IMR-90 (cell line): ENCODE measurements at regions not wholly inside any gene's neighbourhood (a gene's known extent, or its start where the extent isn't known, plus 50 kb on each side); places are given as distances from the start of the nearest gene placed in this dataset.

Experiments
- ATAC-seq: fragments of 200-7000 bp; cut with Tn5 transposase; 2 replicates; pipeline ENCODE4 v1.9.1; 2020; ENCODE audit warnings: low read depth, mild to moderate bottlenecking, moderate library complexity
- BruUV-seq: library from RNA; stranded (reverse); fragments of 400-500 nt; replicated peaks from 2 replicates; lab custom pipeline; 2021; lab: Mats Ljungman, UMichigan
- CTCF ChIA-PET: fragments of 300-600 bp; formaldehyde crosslinking; extraction: SDS; loops from one replicate; lab custom pipeline; 2021; ENCODE audit warnings: antibody characterized with exemption; lab: Yijun Ruan, JAX
- POLR2A ChIA-PET: fragments of 300-600 bp; sonication (Branson Sonifier 250); formaldehyde crosslinking; loops from one replicate; lab custom pipeline; 2022; ENCODE audit warnings: antibody characterized with exemption; ENCODE audit not compliant: unreplicated experiment; lab: Charles Lee
- DNase-seq: peaks from one replicate; pipeline ENCODE4 v3.0.0; 2013
- H2AFZ ChIP-seq: replicated peaks from 2 replicates; pipeline ENCODE3; 2013; ENCODE audit warnings: low read length, mild to moderate bottlenecking; ENCODE audit not compliant: poor library complexity
- H2AK5ac ChIP-seq: 2 replicates; pipeline ENCODE4 v1.6.1; 2013; ENCODE audit warnings: low read depth, low read length, inconsistent platforms
- H2AK9ac ChIP-seq: replicated peaks from 2 replicates; pipeline ENCODE3; 2013; ENCODE audit warnings: mild to moderate bottlenecking, low read depth, low read length, moderate library complexity; ENCODE audit not compliant: poor library complexity
- H2BK120ac ChIP-seq: 2 replicates; pipeline ENCODE4 v1.6.1; 2013; ENCODE audit warnings: low read depth, low read length, inconsistent platforms
- H2BK15ac ChIP-seq: 3 replicates; pipeline ENCODE4 v1.6.1; 2013; ENCODE audit warnings: low read depth, low read length, inconsistent platforms
- H2BK20ac ChIP-seq: 2 replicates; pipeline ENCODE4 v1.6.1; 2013; ENCODE audit warnings: low read depth, mild to moderate bottlenecking, inconsistent platforms, low read length, moderate library complexity
- H2BK5ac ChIP-seq: 2 replicates; pipeline ENCODE4 v1.6.1; 2013; ENCODE audit warnings: mild to moderate bottlenecking, low read depth, low read length, inconsistent platforms; ENCODE audit not compliant: poor library complexity, severe bottlenecking
- H3K14ac ChIP-seq: replicated peaks from 2 replicates; pipeline ENCODE4 v1.6.1; 2013; ENCODE audit warnings: low read depth, low read length, inconsistent platforms
- H3K18ac ChIP-seq: 2 replicates; pipeline ENCODE4 v1.6.1; 2013; ENCODE audit warnings: low read depth, low read length, control low read depth
- H3K23ac ChIP-seq: 2 replicates; pipeline ENCODE4 v1.6.1; 2013; ENCODE audit warnings: low read depth, low read length, inconsistent platforms
- H3K27ac ChIP-seq: 2 replicates; pipeline ENCODE4 v1.5.1; 2013; ENCODE audit warnings: mild to moderate bottlenecking, control low read depth, low read length; ENCODE audit not compliant: insufficient read depth
- H3K27me3 ChIP-seq: 2 replicates; pipeline ENCODE4 v1.6.1; 2013; ENCODE audit warnings: low read length; ENCODE audit not compliant: control insufficient read depth, insufficient read depth
- H3K36me3 ChIP-seq: 2 replicates; pipeline ENCODE4 v1.6.1; 2013; ENCODE audit warnings: low read length, mixed read lengths; ENCODE audit not compliant: control insufficient read depth, insufficient read depth
- H3K4ac ChIP-seq: 2 replicates; pipeline ENCODE4 v1.6.1; 2013; ENCODE audit warnings: low read depth, low read length, inconsistent platforms
- H3K4me1 ChIP-seq: 2 replicates; pipeline ENCODE4 v1.6.1; 2013; ENCODE audit warnings: low read length, mixed read lengths; ENCODE audit not compliant: control insufficient read depth, insufficient read depth
- H3K4me2 ChIP-seq: 2 replicates; pipeline ENCODE4 v1.6.1; 2013; ENCODE audit warnings: low read depth, mild to moderate bottlenecking, control low read depth, low read length, moderate library complexity
- H3K4me3 ChIP-seq: 2 replicates; pipeline ENCODE4 v1.5.1; 2013; ENCODE audit warnings: low read depth, mild to moderate bottlenecking, control low read depth, low read length, moderate library complexity; ENCODE audit not compliant: insufficient read depth
- H3K56ac ChIP-seq: 2 replicates; pipeline ENCODE4 v1.6.1; 2013; ENCODE audit warnings: low read length, inconsistent platforms; ENCODE audit not compliant: insufficient read depth; ENCODE audit errors: extremely low read depth
- H3K79me1 ChIP-seq, 2 experiments: 2 replicates each; pipeline ENCODE4 v1.6.1; 2013; ENCODE audit warnings: low read length in 2 of 2, inconsistent platforms in 1 of 2, low read depth in 1 of 2
- H3K9ac ChIP-seq: 2 replicates; pipeline ENCODE4 v1.6.1; 2013; ENCODE audit warnings: low read depth, low read length, control low read depth
- H3K9me1 ChIP-seq: 2 replicates; pipeline ENCODE4 v1.6.1; 2013; ENCODE audit warnings: low read length, inconsistent platforms; ENCODE audit not compliant: insufficient read depth
- H3K9me3 ChIP-seq: 2 replicates; pipeline ENCODE4 v1.6.1; 2013; ENCODE audit warnings: low read length; ENCODE audit not compliant: control insufficient read depth, insufficient read depth
- H4K20me1 ChIP-seq: 2 replicates; pipeline ENCODE4 v1.6.1; 2013; ENCODE audit warnings: low read length, inconsistent platforms; ENCODE audit not compliant: insufficient read depth
- H4K5ac ChIP-seq: 2 replicates; pipeline ENCODE4 v1.6.1; 2013; ENCODE audit warnings: mild to moderate bottlenecking, low read depth, low read length, control low read depth
- H4K8ac ChIP-seq, 2 experiments: 2 replicates each; pipeline ENCODE4 v1.6.1; 2013; ENCODE audit warnings: low read depth in 2 of 2, low read length in 2 of 2, control low read depth in 1 of 2, inconsistent platforms in 1 of 2
- H4K91ac ChIP-seq: 2 replicates; pipeline ENCODE4 v1.6.1; 2013; ENCODE audit warnings: low read depth, low read length, inconsistent platforms; ENCODE audit not compliant: insufficient read depth
- BHLHE40 ChIP-seq: fragments of 150-350 bp; IDR thresholded peaks from 2 replicates; pipeline ENCODE4 v1.6.1; 2016; ENCODE audit warnings: mild to moderate bottlenecking, low read depth, low read length
- CEBPB ChIP-seq: IDR thresholded peaks from 2 replicates; pipeline ENCODE4 v1.6.1; 2012; ENCODE audit warnings: low read depth, low read length, improper control_type of control experiment
- CHD1 ChIP-seq: IDR thresholded peaks from 2 replicates; pipeline ENCODE4 v1.6.1; 2012; ENCODE audit warnings: low read depth, low read length, improper control_type of control experiment
- FOS ChIP-seq: fragments of 150-350 bp; IDR thresholded peaks from 2 replicates; pipeline ENCODE4 v1.6.1; 2016; ENCODE audit warnings: low read depth, low read length
- MAFK ChIP-seq: IDR thresholded peaks from 2 replicates; pipeline ENCODE4 v1.6.1; 2012; ENCODE audit warnings: low read depth, low read length, improper control_type of control experiment
- MAZ ChIP-seq: IDR thresholded peaks from 2 replicates; pipeline ENCODE4 v1.6.1; 2012; ENCODE audit warnings: low read depth, mild to moderate bottlenecking, low read length, improper control_type of control experiment, moderate library complexity, borderline replicate concordance
- MXI1 ChIP-seq: IDR thresholded peaks from 2 replicates; pipeline ENCODE4 v1.6.1; 2012; ENCODE audit warnings: low read depth, mild to moderate bottlenecking, low read length, moderate library complexity, borderline replicate concordance
- NFE2L2 ChIP-seq: fragments of 150-350 bp; IDR thresholded peaks from 2 replicates; pipeline ENCODE4 v1.6.1; 2016; ENCODE audit warnings: low read depth, mild to moderate bottlenecking, low read length
- POLR2A ChIP-seq: IDR thresholded peaks from 2 replicates; pipeline ENCODE4 v1.6.1; 2012; ENCODE audit warnings: mild to moderate bottlenecking, low read depth, low read length
- RAD21 ChIP-seq: IDR thresholded peaks from 2 replicates; pipeline ENCODE4 v1.6.1; 2012; ENCODE audit warnings: low read length, improper control_type of control experiment
- RCOR1 ChIP-seq: IDR thresholded peaks from 2 replicates; pipeline ENCODE4 v1.6.1; 2012; ENCODE audit warnings: mild to moderate bottlenecking, low read length, improper control_type of control experiment; ENCODE audit not compliant: insufficient replicate concordance
- RFX5 ChIP-seq: IDR thresholded peaks from 2 replicates; pipeline ENCODE4 v1.8.0; 2012; ENCODE audit warnings: low read depth, mild to moderate bottlenecking, low read length, moderate library complexity
- SMC3 ChIP-seq: fragments of 150-350 bp; IDR thresholded peaks from 2 replicates; pipeline ENCODE4 v1.6.1; 2016; ENCODE audit warnings: low read depth, mild to moderate bottlenecking, antibody characterized with exemption, low read length, moderate library complexity
- WGBS, 2 experiments: methylation state at CpG; one replicate each; pipeline versions ENCODE4 v1.1.5 to v1.1.7; 2013; ENCODE audit warnings: missing lambda C conversion rate in 2 of 2; ENCODE audit not compliant: insufficient read length in 1 of 2; ENCODE audit errors: extremely low coverage in 2 of 2; 5-methylcytosine and 5-hydroxymethylcytosine counted together
- dilution Hi-C: fragments of 300-500 bp; cut with HindIII; formaldehyde crosslinking; loops from one replicate; pipeline ENCODE4 v1.14.3; 2018; ENCODE audit warnings: low sequenced_read_pairs; ENCODE audit not compliant: unreplicated experiment
- in situ Hi-C: fragments of 300-500 bp; cut with MboI; formaldehyde crosslinking; loops from 3 replicates; pipeline ENCODE4 v1.14.3; 2019; ENCODE audit warnings: low sequenced_read_pairs, inconsistent platforms, mixed read lengths
- intact Hi-C: fragments of 100-400 bp; cut with micrococcal nuclease; formaldehyde crosslinking; loops from 2 replicates; pipeline ENCODE4 v1.10.0; 2022
- TF ChIP-seq, protein P1 (sequence below): conservative IDR thresholded peaks from 2 replicates; pipeline ENCODE4 v1.5.1; 2012; ENCODE audit warnings: mild to moderate bottlenecking, low read depth, low read length, improper control_type of control experiment
- TF ChIP-seq, protein P2 (sequence below): fragments of 150-350 bp; IDR thresholded peaks from 2 replicates; pipeline ENCODE4 v1.6.1; 2016; ENCODE audit warnings: low read depth, mild to moderate bottlenecking, low read length, moderate library complexity, borderline replicate concordance
- TF ChIP-seq, protein P3 (sequence below): fragments of 150-350 bp; IDR thresholded peaks from 2 replicates; pipeline ENCODE4 v1.6.1; 2017; ENCODE audit warnings: mild to moderate bottlenecking, antibody characterized with exemption, low read length, low read depth

DNA sequence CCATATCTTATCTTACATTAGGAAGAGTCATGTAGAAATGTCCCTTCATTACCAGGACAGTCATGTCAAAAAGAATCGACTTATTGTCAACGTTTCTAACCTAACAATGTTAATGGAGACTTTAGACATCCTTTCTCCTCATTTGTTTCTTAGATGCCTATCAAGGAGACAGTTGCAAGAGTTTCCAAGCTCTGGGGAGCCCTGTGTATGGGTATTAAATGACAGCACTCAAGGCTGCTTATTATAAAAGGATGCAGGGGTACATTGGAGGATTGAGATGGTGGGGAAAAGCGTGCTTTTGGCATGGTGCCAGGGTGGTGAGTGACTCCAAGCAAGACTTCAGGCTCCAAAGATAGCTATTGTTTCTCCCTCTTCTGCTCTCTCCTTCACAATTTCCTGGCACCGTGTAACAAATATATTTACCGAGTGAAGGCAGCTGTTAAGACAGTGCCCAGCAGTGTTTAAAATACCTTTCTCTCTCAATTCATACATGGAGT, 461.3 kb upstream of the CLINT1 start:
- H3K9me3 ChIP-seq = no peaks in the 10 kb centered on the region
- dilution Hi-C loops = no loop called here

More for the DNA sequence above, 461.3 kb upstream of the CLINT1 start:
- H3K27me3 ChIP-seq = no peaks in the 10 kb centered on the region
- no peak overlapping the region for H3K56ac ChIP-seq
- no peak overlapping the region for H3K14ac ChIP-seq
- no peak overlapping the region for H3K4ac ChIP-seq
- intact Hi-C loops = no loop called here
- no peaks in the 10 kb centered on the region for H3K4me1 ChIP-seq
- no peaks in the 10 kb centered on the region for H3K9me1 ChIP-seq
- ChIA-PET POLR2A (no interaction called here), CTCF (interaction anchor here (0.9 kb wide), 1 partner anchor 245 kb away, joined by 3 read pairs; no protein-coding TSS in a partner anchor)
- no peak overlapping the region for H4K5ac ChIP-seq
- no peaks in the 10 kb centered on the region for H3K36me3 ChIP-seq
- no peaks in the 10 kb centered on the region for H3K79me1 ChIP-seq
- no peak overlapping the region for H3K4me2 ChIP-seq
- H3K9ac ChIP-seq = no peak overlapping the region
- no peak overlapping the region for H2BK120ac ChIP-seq
- H3K27ac ChIP-seq = no peak overlapping the region
- WGBS, 2 experiments = no CpG with 5 or more reads among the region's 5 CpGs
- no peak overlapping the region for H3K18ac ChIP-seq
- TF ChIP-seq RCOR1 (no peak), NFE2L2 (no peak), MAZ (no peak), CHD1 (no peak), MXI1 (no peak), FOS (no peak), RAD21 (no peak), SMC3 (no peak), MAFK (no peak), CEBPB (no peak), POLR2A (no peak), BHLHE40 (no peak), RFX5 (no peak)
- TF ChIP-seq, protein P1, sequence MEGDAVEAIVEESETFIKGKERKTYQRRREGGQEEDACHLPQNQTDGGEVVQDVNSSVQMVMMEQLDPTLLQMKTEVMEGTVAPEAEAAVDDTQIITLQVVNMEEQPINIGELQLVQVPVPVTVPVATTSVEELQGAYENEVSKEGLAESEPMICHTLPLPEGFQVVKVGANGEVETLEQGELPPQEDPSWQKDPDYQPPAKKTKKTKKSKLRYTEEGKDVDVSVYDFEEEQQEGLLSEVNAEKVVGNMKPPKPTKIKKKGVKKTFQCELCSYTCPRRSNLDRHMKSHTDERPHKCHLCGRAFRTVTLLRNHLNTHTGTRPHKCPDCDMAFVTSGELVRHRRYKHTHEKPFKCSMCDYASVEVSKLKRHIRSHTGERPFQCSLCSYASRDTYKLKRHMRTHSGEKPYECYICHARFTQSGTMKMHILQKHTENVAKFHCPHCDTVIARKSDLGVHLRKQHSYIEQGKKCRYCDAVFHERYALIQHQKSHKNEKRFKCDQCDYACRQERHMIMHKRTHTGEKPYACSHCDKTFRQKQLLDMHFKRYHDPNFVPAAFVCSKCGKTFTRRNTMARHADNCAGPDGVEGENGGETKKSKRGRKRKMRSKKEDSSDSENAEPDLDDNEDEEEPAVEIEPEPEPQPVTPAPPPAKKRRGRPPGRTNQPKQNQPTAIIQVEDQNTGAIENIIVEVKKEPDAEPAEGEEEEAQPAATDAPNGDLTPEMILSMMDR = no peak
- TF ChIP-seq, protein P2, sequence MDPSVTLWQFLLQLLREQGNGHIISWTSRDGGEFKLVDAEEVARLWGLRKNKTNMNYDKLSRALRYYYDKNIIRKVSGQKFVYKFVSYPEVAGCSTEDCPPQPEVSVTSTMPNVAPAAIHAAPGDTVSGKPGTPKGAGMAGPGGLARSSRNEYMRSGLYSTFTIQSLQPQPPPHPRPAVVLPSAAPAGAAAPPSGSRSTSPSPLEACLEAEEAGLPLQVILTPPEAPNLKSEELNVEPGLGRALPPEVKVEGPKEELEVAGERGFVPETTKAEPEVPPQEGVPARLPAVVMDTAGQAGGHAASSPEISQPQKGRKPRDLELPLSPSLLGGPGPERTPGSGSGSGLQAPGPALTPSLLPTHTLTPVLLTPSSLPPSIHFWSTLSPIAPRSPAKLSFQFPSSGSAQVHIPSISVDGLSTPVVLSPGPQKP = no peak
- TF ChIP-seq, protein P3, sequence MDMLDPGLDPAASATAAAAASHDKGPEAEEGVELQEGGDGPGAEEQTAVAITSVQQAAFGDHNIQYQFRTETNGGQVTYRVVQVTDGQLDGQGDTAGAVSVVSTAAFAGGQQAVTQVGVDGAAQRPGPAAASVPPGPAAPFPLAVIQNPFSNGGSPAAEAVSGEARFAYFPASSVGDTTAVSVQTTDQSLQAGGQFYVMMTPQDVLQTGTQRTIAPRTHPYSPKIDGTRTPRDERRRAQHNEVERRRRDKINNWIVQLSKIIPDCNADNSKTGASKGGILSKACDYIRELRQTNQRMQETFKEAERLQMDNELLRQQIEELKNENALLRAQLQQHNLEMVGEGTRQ = no peak
- no peak overlapping the region for H2AK5ac ChIP-seq
- no peak overlapping the region for H2BK20ac ChIP-seq
- H4K91ac ChIP-seq = no peak overlapping the region
- no peak overlapping the region for H2AK9ac ChIP-seq
- ATAC-seq (no peak), DNase-seq (no peak)
- no peak overlapping the region for H3K23ac ChIP-seq
- no peak overlapping the region for H3K4me3 ChIP-seq
- no peak overlapping the region for H4K8ac ChIP-seq
- in situ Hi-C loops = no loop called here
- no peak overlapping the region for H2BK15ac ChIP-seq
- no peak overlapping the region for H2AFZ ChIP-seq
- no peaks in the 10 kb centered on the region for H4K20me1 ChIP-seq
- no TSS peak for BruUV-seq
- H2BK5ac ChIP-seq = no peak overlapping the region
